Activated T-cell treated with anti-CD3 and anti-CD28 coated beads for 4 hours (primary cell): ENCODE measurements at regions not wholly inside any gene's neighbourhood (a gene's known extent, or its start where the extent isn't known, plus 50 kb on each side); places are given as distances from the start of the nearest gene placed in this dataset.
"Not testable (repeated sequence)": the region's sequence is repeated elsewhere in the genome, so short reads cannot be mapped to it uniquely, and the experiment has no call there.

Experiments used
- DNase-seq: peaks from one replicate; pipeline ENCODE4 v3.0.0-alpha.2; 2020

- DNase-seq, result no peak
Observed at GRCh38 chr6:30832864-30833263, 51.5 kb upstream of the DDR1 start.

DNA sequence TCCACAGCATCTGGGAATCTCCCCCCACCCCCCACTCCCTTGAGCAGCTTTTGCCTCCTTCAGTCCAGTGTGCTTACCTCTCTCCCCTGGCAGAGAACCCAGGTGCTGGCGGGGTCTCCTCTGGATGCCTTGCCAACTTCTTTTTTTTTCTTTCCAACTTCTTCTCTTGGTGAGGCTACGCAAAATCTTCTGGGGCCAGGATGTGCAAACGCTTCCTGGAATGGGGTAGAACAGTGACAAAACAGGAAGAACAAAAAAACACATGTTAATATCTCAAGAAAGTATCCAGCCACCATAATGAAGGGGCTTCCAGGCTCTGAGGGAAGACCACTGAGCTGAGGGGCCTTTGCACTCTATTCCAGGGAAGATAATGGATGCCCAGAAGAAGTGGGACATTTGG is 53.9 kb upstream of the DDR1 start:
- no peak for DNase-seq

GRCh38 chr6:30829639-30830255 is 54.6 kb upstream of the DDR1 start:
- no peak for DNase-seq

- no peak for DNase-seq
Observed at GRCh38 chr6:30829033-30829432, 55.3 kb upstream of the DDR1 start.

GRCh38 chr6:30828027-30828962 is 56.0 kb upstream of the DDR1 start:
- peak; percentile 83 for DNase-seq

GRCh38 chr6:30826961-30827342 is 57.4 kb upstream of the DDR1 start:
- no peak for DNase-seq

DNA sequence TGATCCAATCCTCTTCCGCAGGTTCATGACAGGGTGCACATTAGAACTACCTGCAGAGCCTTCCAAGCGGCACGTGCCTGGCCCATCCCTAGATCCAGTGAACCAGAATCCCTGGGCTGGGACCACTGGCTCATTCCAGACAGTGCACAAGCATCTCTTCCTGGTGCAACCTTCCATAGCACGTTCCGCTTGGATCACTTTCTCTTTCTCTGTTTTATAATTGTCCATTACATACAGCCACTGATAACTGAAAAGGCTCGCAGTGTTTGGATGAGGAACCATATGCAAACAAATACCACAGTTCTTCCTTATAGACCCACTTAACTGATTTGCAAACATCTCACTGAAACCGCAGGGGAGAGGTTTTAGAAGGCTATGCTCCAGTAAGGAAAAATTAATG is 59.6 kb upstream of the DDR1 start:
- DNase-seq, result no peak

- DNase-seq, result no peak
Observed at GRCh38 chr6:30823534-30823865, 60.8 kb upstream of the DDR1 start.

DNA sequence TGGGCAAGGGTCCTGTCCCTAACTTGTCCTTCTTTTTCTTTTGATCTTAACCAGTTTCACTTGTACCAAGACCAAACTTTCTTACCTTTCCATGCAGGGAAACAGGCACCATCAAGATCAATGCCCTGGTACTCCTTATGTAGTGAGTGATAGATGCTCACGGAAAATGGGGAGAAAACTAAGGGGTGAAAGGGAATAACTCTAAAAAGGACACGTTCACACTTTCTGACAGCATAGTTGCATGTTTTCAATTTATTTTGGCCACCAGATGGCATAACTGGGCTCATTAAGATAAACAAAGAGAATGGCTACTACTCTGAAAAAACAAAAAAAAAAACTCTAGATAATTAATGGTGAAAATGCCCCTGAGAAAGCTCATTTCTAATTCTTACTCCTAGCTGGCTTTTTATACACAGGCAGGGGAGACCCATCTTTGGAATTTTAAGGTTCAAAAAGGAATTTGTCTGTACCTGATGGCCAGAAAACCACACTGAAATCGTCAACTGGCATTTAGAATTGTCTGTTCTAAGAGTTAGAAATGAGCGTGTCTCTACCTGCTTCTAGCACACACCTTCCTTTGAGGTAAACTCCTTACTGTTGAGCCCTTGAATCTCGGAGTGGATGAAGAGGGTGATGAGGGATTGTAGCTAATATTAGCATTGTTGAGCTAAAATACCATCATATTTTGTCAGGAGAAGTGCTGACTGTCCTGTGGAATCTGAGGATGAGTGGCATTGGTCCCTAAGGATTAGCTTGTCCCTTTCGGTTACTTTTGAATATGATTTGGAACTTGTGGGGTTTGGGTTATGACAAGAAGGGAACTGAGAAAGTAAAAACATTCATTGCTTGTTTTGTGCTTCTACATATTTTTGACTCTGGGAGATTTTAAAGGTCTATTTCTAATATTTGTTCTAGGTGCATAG is 62.2 kb upstream of the DDR1 start:
- no peak for DNase-seq

DNA sequence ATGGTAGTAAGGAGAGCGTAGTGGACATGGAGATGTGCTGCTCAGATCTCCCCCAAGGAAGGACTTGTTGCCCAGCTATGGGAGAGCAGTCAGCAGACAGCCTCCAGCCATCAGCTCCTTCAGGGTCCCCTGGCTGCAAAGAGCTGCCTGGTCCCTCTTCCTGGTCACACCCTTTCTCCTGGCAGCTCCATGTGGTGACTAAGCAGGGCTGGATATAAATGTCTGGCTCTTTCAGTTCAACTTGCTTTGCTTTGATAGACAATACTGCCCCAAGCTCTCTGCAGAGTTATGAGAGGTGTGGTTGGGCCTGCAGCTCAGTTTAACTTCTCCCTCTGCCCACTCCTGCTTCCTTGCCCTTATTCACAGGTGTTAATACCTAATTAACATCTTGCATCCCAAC is 64.1 kb upstream of the DDR1 start:
- DNase-seq, result no peak

DNA sequence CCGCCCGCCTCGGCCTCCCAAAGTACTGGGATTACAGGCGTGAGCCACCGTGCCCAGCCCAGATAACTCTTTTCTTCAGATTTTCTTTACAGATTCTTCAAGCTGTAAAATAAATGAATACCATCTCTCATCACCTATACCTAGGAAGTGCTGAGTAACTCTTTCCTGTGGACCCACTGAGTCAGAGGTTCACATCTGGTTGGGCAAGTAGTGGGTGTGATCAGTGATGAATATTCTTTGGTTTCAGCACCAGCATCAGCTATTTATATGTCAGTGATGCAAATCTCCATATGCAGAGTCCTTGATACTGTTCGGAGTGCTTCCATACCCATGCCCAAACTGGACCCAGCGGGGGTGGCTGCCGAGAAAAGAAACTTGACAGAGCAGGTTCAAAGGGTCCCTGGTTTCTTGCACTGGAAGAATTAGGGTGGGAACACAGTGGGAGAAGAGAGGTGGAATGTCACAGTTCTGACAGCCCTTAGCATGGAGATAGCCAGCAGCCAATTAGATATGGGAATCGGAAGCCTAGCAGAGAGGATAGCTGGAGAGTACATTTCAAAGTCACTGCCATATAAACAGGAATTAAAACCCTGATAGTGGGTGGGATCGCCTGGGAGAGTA is 64.9 kb upstream of the DDR1 start:
- peak; percentile 78 for DNase-seq

DNA sequence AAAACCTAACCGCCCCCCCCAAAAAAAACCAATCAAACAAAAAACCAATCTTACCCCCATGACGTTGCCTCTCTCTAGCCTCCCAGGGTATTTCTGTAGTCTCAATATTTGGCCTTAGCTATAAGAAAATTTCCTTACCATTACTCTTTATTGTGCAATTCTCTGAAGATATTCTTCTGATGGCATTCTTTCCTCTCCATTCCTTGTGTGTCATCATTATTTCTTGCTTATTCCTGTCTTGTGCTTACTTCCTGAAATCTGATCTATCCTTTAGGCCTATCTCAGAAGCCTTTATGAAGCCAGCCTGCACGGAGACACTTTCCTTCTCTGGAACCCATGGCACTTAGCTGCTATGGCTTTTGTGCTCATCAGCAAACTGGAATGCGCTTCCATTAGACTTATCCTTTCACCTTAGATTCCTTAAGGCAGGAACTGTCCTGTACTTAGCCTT is 65.9 kb upstream of the DDR1 start:
- no peak for DNase-seq

GRCh38 chr6:30816791-30817739 is 67.3 kb upstream of the DDR1 start:
- DNase-seq, result no peak

DNA sequence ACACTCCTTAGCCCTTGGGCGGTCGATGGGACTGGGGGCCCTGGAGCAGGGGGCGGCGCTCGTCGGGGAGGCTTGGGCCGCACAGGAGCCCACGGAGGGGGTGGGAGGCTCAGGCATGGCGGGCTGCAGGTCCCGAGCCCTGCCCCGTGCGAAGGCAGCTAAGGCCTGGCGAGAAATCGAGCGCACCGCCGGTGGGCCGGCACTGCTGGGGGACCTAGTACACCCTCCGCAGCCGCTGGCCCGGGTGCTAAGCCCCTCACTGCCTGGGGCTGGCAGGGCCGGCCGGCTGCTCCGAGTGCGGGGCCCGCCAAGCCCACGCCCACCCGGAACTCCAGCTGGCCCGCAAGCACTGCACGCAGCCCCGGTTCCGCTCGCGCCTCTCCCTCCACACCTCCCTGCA is 68.0 kb upstream of the DDR1 start:
- not testable (repeated sequence) for DNase-seq

DNA sequence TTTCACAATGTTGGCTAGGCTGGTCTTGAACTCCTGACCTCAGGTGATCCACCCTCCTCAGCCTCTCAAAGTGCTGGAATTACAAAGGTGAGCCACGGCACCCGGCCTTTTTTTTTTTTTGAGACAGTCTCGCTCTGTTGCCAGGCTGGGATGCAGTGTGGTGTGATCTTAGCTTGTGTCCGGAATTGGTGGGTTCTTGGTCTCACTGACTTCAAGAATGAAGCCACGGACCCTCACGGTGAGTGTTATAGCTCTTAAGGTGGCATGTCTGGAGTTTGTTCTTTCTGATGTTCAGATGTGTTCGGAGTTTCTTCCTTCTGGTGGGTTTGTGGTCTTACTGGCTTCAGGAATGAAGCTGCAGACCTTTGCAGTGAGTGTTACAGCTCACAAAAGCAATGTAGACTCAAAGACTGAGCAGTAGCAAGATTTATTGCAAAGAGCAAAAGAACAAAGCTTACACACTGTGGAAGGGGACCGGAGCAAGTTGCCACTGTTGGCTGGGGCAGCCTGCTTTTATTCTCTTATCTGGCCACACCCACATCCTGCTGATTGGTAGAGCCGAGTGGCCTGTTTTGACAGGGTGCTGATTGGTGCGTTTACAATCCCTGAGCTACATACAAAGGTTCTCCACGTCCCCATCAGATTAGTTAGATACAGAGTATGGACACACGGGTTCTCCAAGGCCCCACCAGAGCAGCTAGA is 69.1 kb upstream of the DDR1 start:
- not testable (repeated sequence) for DNase-seq

GRCh38 chr6:30814146-30815040 is 69.9 kb upstream of the DDR1 start:
- peak; percentile 52 for DNase-seq

DNA sequence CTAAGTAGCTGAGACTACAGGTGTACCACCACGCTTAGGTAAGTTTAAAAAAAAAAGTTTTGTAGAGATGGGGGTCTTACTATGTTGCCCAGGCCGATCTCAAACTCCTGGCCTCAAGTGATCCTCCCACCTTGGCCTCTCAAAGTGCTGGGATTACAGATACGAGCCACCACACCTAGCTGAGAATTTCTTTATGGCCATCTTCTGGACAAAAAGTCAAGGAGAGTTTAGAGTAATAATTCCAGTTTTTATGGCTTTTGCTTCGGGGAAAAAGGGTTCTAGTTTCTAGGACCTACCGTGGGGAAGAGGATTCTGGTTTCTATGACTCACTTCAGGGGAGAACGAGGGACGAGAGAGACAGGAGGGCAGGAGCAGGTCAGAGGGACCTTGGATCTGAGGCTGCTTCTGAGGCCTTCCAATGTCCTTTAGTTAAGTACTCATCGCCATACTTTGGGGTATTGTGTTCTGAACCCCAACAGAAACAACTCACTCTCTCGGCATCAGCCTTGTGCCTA is 69.3 kb upstream of the IER3 start:
- DNase-seq, result no peak

- peak; percentile 79 for DNase-seq
Observed at GRCh38 chr6:30810813-30811339, 66.5 kb upstream of the IER3 start.

DNA sequence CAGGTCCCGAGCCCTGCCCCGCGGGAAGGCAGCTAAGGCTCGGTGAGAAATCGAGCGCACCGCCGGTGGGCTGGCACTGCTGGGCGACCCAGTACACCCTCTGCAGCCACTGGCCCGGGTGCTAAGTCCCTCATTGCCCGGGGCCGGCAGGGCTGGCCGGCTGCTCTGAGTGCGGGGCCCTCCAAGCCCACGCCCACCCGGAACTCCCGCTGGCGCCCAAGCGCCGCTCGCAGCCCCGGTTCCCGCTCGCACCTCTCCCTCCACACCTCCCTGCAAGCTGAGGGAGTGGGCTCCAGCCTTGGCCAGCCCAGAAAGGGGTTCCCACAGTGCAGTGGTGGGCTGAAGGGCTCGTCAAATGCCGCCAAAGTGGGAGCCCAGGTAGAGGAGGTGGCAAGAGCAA is 63.2 kb upstream of the IER3 start:
- DNase-seq, result not testable (repeated sequence)
